SK-N-MC (cell line): ENCODE measurements at regions not wholly inside any gene's neighbourhood (a gene's known extent, or its start where the extent isn't known, plus 50 kb on each side); places are given as distances from the start of the nearest gene placed in this dataset.

Source experiments
- DNase-seq: peaks from one replicate; pipeline ENCODE4 v3.0.0-alpha.2; 2011; ENCODE audit warnings: low read depth, low spot score
- H3K27ac ChIP-seq: fragments of 200-600 bp; sonication (generic); 2 replicates; pipeline ENCODE4 v1.5.1; 2016; ENCODE audit warnings: mixed run types
- H3K36me3 ChIP-seq: fragments of 200-600 bp; sonication (generic); 2 replicates; pipeline ENCODE4 v1.6.1; 2017; ENCODE audit warnings: antibody characterized with exemption, low read length, mixed read lengths; ENCODE audit not compliant: insufficient read depth
- H3K4me3 ChIP-seq: fragments of 200-600 bp; sonication (generic); 2 replicates; pipeline ENCODE4 v1.5.1; 2016
- H3K9ac ChIP-seq: fragments of 200-600 bp; sonication (generic); 2 replicates; pipeline ENCODE4 v1.8.0; 2017; ENCODE audit warnings: mixed run types, mixed read lengths; ENCODE audit not compliant: insufficient read length
- H3K9me3 ChIP-seq: fragments of 200-600 bp; sonication (generic); 2 replicates; pipeline ENCODE4 v1.6.1; 2017; ENCODE audit warnings: low read depth, mild to moderate bottlenecking, antibody characterized with exemption, low read length, moderate library complexity, mixed read lengths
- EZH2 ChIP-seq: fragments of 200-600 bp; sonication (generic); IDR thresholded peaks from one replicate; pipeline ENCODE4 v1.6.1; 2017; ENCODE audit warnings: antibody characterized with exemption
- FOXP2 ChIP-seq: optimal IDR thresholded peaks from 2 replicates; pipeline ENCODE3; 2011; ENCODE audit warnings: mild to moderate bottlenecking, moderate library complexity; ENCODE audit not compliant: insufficient read depth; ENCODE audit errors: extremely low read length, control extremely low read depth
- POLR2AphosphoS5 ChIP-seq: IDR thresholded peaks from 2 replicates; pipeline ENCODE4 v1.6.1; 2012; ENCODE audit warnings: mild to moderate bottlenecking, low read depth, low read length, borderline replicate concordance

DNA sequence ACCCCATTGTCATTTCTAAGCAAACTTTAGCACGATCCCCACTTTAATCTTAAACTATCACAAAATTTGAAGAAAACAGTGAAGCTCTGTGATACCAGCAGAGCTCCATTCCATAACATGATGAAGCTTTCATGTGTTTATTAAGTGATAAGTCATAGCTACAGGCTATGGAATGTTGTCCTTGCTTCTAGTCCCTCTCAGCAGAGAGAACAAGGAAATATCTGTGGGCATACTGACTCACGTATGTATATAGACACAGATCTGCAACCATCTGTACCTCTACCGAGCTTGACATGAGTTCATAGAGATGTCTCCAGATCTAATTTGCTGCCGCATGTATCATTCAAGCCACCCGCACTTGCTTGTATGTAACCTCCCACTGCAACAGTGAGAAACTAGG is 588.9 kb downstream of the ETS1 start:
- no peak for TF ChIP-seq FOXP2
- TF ChIP-seq POLR2AphosphoS5, result no peak
- no peak for TF ChIP-seq EZH2
- Histone ChIP-seq H3K9me3 (no peaks in the 10 kb centered on the region), H3K4me3 (no peak overlapping the region), H3K27ac (no peak overlapping the region), H3K9ac (no peak overlapping the region), H3K36me3 (no peaks in the 10 kb centered on the region)
- no peak for DNase-seq

DNA sequence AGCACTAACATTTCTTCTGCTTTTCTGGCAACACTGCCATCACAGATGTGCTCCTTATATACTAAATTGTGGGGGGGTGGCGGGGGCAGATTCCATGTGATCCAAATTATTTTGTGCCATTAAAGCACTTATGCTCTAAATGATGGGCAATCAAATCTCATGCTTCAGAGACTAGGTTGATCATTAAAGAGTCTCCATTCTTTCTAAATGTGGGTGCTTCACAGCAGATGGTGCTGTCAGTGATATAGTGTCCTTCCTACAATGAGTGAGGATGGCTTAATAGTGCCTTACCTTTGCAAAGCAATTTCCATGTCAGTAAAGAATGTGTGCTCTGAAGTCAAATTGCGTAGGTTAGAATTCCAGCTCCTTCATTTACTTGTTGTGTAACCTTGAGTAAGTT is 589.8 kb downstream of the ETS1 start:
- Histone ChIP-seq H3K4me3 (no peak overlapping the region), H3K27ac (no peak overlapping the region), H3K36me3 (no peaks in the 10 kb centered on the region), H3K9ac (no peak overlapping the region), H3K9me3 (no peaks in the 10 kb centered on the region)
- no peak for TF ChIP-seq POLR2AphosphoS5
- no peak for TF ChIP-seq EZH2
- TF ChIP-seq FOXP2, result no peak
- DNase-seq, result no peak

DNA sequence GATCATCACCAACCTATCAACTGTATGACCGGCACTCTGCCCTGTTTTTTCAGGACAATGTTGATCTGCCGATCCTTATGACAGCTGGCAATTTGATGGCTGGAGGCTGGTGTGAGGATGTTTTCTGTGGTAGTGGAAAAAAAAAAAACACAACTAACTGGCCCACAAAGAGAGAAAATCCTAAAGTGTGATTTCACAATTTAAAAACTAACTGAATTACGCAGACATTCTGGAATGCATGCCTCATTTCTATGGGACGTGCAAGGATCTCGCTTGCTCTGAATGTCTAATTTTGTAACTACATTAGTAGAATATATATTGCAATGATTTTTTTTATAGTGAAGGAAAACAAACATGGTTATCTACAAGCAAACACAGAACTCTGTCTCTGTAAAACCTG is 590.5 kb downstream of the ETS1 start:
- Histone ChIP-seq H3K4me3 (no peak overlapping the region), H3K9ac (no peak overlapping the region), H3K27ac (no peak overlapping the region), H3K9me3 (no peaks in the 10 kb centered on the region), H3K36me3 (no peaks in the 10 kb centered on the region)
- no peak for DNase-seq
- no peak for TF ChIP-seq FOXP2
- TF ChIP-seq EZH2, result no peak
- TF ChIP-seq POLR2AphosphoS5, result no peak

DNA sequence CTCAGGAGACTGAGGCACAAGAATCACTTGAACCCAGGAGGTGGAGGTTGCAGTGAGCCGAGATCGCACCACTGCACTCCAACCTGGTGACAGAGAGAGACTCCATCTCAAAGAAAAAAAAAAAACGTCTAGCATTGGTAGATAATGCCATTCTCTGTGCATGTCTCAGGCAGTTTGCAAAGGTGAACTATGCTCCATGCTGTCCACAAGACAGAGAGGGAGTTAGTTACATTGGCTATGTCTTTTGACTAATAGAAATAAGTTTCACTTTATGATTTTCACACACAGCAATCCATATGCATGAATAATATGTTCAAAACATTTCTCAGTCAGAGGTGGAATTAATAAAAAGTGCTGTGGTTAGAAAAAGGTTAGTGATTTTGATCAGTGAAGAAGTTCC is 591.4 kb downstream of the ETS1 start:
- no peak for DNase-seq
- Histone ChIP-seq H3K36me3 (no peaks in the 10 kb centered on the region), H3K27ac (no peak overlapping the region), H3K4me3 (no peak overlapping the region), H3K9ac (no peak overlapping the region), H3K9me3 (no peaks in the 10 kb centered on the region)
- TF ChIP-seq FOXP2 (no peak), EZH2 (no peak), POLR2AphosphoS5 (no peak)

DNA sequence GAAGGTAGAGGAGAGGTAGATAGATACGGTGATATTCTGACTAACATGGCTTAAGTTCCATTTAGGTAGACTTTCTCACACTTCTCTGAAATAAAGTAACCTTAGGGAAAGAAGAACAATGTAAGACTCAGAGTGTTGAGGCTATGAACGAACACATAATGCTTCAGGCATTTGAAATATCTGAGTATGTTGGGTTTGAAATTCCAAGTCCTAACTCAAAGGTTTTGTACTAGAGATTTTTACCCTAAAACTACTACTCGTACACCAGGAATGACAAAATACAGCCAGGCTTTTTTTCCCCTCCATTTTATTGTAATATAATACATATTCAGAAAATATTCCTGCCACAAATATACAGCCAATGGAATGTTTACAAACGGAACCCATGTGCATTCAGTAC is 592.6 kb downstream of the ETS1 start:
- TF ChIP-seq POLR2AphosphoS5 (no peak), FOXP2 (no peak)
- H3K4me3 ChIP-seq, result no peak overlapping the region
- H3K9me3 ChIP-seq, result no peaks in the 10 kb centered on the region
- DNase-seq, result no peak
- H3K36me3 ChIP-seq, result no peaks in the 10 kb centered on the region
- no peak overlapping the region for H3K27ac ChIP-seq
- H3K9ac ChIP-seq, result no peak overlapping the region

DNA sequence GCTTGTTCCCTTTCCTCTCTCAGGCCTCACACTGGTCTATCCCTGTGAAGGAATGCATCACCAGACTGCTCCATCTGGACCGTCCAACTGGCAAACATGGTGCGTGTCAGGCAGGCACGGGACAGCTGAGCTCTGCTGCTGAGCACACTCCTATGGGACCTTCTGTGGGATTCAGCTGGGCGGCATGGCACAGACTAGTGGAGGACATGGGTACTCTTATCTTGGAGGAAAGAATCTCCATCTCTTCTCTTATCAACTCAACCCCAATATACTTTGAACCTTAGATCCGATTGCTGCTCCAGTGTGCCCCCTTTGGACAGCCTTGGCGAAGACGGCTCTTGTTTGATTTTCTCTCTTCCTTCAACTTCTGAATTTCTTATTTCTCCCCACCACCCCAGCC is 593.6 kb downstream of the ETS1 start:
- H3K9me3 ChIP-seq, result no peaks in the 10 kb centered on the region
- TF ChIP-seq POLR2AphosphoS5 (no peak), EZH2 (no peak), FOXP2 (no peak)
- H3K4me3 ChIP-seq, result no peak overlapping the region
- H3K27ac ChIP-seq, result no peak overlapping the region
- H3K9ac ChIP-seq, result no peak overlapping the region
- no peaks in the 10 kb centered on the region for H3K36me3 ChIP-seq
- DNase-seq, result no peak

DNA sequence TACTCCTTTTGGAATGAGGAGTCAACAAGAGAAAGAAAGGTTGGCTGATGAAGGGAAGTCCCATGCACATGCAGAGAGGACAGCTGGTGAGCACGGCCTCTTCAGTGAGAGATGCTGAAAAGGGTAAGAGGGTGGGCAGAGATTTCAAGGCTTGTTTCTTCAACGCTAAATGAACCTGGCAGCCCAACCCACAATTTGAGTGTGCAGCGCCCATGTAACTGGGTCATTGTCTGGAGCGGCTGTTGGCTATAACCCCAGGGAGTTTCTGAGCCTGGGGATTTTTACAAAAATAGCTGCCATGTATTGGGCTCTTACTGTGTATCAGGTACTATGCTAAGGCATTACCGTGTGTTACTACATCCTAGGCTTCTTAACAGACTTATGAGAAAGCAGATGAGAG is 594.1 kb downstream of the ETS1 start:
- H3K36me3 ChIP-seq, result no peaks in the 10 kb centered on the region
- H3K9me3 ChIP-seq, result no peaks in the 10 kb centered on the region
- no peak overlapping the region for H3K4me3 ChIP-seq
- TF ChIP-seq POLR2AphosphoS5 (no peak), EZH2 (no peak), FOXP2 (no peak)
- H3K9ac ChIP-seq, result no peak overlapping the region
- H3K27ac ChIP-seq, result no peak overlapping the region
- no peak for DNase-seq

DNA sequence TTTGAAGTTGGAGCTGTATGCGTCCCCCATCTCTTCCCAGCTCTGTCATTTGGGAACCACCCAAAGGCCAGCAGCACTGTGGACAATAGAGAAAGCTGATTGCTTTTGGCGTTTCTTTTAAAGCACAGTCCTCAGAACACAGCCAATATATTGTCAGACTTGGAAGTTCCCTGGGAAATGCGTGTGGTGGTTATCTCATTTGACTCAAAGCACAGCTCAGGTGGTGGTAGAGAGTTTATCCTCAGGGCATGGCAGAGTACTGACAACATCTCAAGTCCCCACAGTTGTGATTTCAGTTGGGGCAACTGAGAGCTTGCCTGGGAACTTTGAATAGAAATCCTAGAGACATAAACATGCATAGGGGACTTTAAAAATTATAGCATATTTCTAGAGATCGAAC is 601.3 kb downstream of the ETS1 start:
- H3K36me3 ChIP-seq, result no peaks in the 10 kb centered on the region

DNA sequence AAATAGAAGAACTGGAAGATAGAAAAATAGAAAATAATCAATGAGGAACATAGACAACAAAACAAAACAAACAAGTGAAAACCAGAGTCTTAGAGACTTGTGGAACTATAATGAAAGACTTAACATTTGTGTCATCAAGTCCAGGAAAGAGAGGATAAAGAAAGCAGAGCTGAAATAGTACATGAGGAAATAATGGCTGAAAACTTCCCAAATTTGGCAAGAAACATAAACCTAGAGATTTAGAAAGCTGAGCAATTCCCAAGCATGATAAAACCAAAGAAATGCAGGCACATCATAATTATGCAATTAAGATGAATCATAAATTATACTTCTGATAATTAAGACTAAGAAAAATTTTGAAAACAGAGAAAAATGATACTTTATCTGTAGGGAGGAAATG is 614.5 kb downstream of the ETS1 start:
- H3K4me3 ChIP-seq, result no peak overlapping the region
- TF ChIP-seq POLR2AphosphoS5 (no peak), EZH2 (no peak), FOXP2 (no peak)

More for the DNA sequence above, 601.3 kb downstream of the ETS1 start:
- no peaks in the 10 kb centered on the region for H3K9me3 ChIP-seq
- H3K4me3 ChIP-seq, result no peak overlapping the region
- H3K27ac ChIP-seq, result no peak overlapping the region
- TF ChIP-seq EZH2 (no peak), FOXP2 (no peak), POLR2AphosphoS5 (no peak)
- no peak for DNase-seq
- H3K9ac ChIP-seq, result no peak overlapping the region

DNA sequence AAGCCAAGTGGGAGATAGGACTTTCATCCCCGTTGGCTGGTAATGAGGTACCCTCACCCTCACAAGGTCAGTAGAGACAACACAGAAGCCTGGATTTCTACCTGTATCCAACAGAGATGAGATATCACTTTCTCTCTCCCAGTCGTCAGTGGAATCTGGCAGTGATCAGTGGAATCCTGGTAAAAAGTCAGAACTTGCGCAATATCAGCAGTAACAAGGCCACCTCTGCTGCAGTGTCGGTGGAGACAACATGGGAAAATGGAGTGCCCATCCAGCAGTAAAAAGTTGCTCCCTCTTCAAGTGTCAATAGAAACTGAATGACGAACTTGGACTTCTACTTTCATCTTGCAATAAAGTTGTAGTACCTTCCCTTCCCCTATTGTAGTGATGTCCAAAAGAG is 615.9 kb downstream of the ETS1 start:
- H3K9me3 ChIP-seq, result no peaks in the 10 kb centered on the region
- no peak overlapping the region for H3K27ac ChIP-seq
- no peak for DNase-seq
- no peaks in the 10 kb centered on the region for H3K36me3 ChIP-seq
- H3K9ac ChIP-seq, result no peak overlapping the region
- TF ChIP-seq POLR2AphosphoS5 (no peak), FOXP2 (no peak), EZH2 (no peak)
- no peak overlapping the region for H3K4me3 ChIP-seq

More for the DNA sequence above, 614.5 kb downstream of the ETS1 start:
- H3K9me3 ChIP-seq, result no peaks in the 10 kb centered on the region
- H3K9ac ChIP-seq, result no peak overlapping the region
- no peak for DNase-seq
- H3K27ac ChIP-seq, result no peak overlapping the region
- no peaks in the 10 kb centered on the region for H3K36me3 ChIP-seq
